Activated gamma-delta T cell treated with anti-CD3 and anti-CD28 coated beads, Interleukin-2, amount 50 U/mL, for 16 hours (primary cell): ENCODE measurements at regions not wholly inside any gene's neighbourhood (a gene's known extent, or its start where the extent isn't known, plus 50 kb on each side); places are given as distances from the start of the nearest gene placed in this dataset.
"Not testable (repeated sequence)": the region's sequence is repeated elsewhere in the genome, so short reads cannot be mapped to it uniquely, and the experiment has no call there.

Source experiments
- DNase-seq: peaks from one replicate; pipeline ENCODE4 v3.0.0-alpha.2; 2020; ENCODE audit warnings: low read depth

GRCh38 chr3:6580808-6581207, 280.1 kb upstream of the GRM7 start:
- DNase-seq = no peak

GRCh38 chr3:6585360-6585759, 275.6 kb upstream of the GRM7 start:
- no peak for DNase-seq

GRCh38 chr3:6600237-6600636, 260.7 kb upstream of the GRM7 start:
- DNase-seq = no peak

GRCh38 chr3:6601374-6601773, 259.5 kb upstream of the GRM7 start:
- no peak for DNase-seq

GRCh38 chr3:6602329-6602728, 258.6 kb upstream of the GRM7 start:
- no peak for DNase-seq

GRCh38 chr3:6605227-6605626, 255.7 kb upstream of the GRM7 start:
- DNase-seq = no peak

- no peak for DNase-seq
Observed at GRCh38 chr3:6608843-6609242, 252.1 kb upstream of the GRM7 start.

- no peak for DNase-seq
Observed at GRCh38 chr3:6612034-6612616, 248.8 kb upstream of the GRM7 start.

GRCh38 chr3:6622260-6622659, 238.7 kb upstream of the GRM7 start:
- DNase-seq = no peak

- DNase-seq = no peak
Observed at GRCh38 chr3:6622712-6623111, 238.2 kb upstream of the GRM7 start.

- no peak for DNase-seq
Observed at GRCh38 chr3:6631376-6631775, 229.5 kb upstream of the GRM7 start.

- DNase-seq = no peak
Observed at GRCh38 chr3:6640907-6641306, 220.0 kb upstream of the GRM7 start.

- DNase-seq = no peak
Observed at GRCh38 chr3:6644070-6644929, 216.6 kb upstream of the GRM7 start.

- DNase-seq = no peak
Observed at GRCh38 chr3:6654670-6655069, 206.2 kb upstream of the GRM7 start.

- no peak for DNase-seq
Observed at GRCh38 chr3:6655275-6655674, 205.6 kb upstream of the GRM7 start.

GRCh38 chr3:6657591-6657990, 203.3 kb upstream of the GRM7 start:
- DNase-seq = no peak

- no peak for DNase-seq
Observed at GRCh38 chr3:6667354-6667753, 193.6 kb upstream of the GRM7 start.

GRCh38 chr3:6671363-6671762, 189.6 kb upstream of the GRM7 start:
- DNase-seq = no peak

GRCh38 chr3:6679510-6679909, 181.4 kb upstream of the GRM7 start:
- DNase-seq = no peak

GRCh38 chr3:6680119-6680806, 180.7 kb upstream of the GRM7 start:
- no peak for DNase-seq

GRCh38 chr3:6697285-6697684, 163.6 kb upstream of the GRM7 start:
- DNase-seq = no peak

GRCh38 chr3:6697722-6698121, 163.2 kb upstream of the GRM7 start:
- no peak for DNase-seq

- not testable (repeated sequence) for DNase-seq
Observed at GRCh38 chr3:6704817-6705216, 156.1 kb upstream of the GRM7 start.
